Prostate gland (tissue), 2 donors: ENCODE measurements at regions not wholly inside any gene's neighbourhood (a gene's known extent, or its start where the extent isn't known, plus 50 kb on each side); places are given as distances from the start of the nearest gene placed in this dataset.

Source experiments
- POLR2A ChIP-seq: fragments of 450-650 bp; IDR thresholded peaks from one replicate; pipeline ENCODE4 v1.6.1; 2016; ENCODE audit warnings: antibody characterized with exemption, mild to moderate bottlenecking
- TF ChIP-seq, protein P1 (sequence below), 4 experiments: fragments of 200-600 bp in 2 of 4; fragments of 450-650 bp in 2 of 4; sonication (generic) in 2 of 4; IDR thresholded peaks; 1 replicate in 3 of 4; 2 replicates in 1 of 4; pipeline ENCODE4 v1.5.1; 2016 to 2019; ENCODE audit warnings: antibody characterized with exemption in 4 of 4, mild to moderate bottlenecking in 2 of 4, moderate library complexity in 2 of 4

GRCh38 chr18:41828137-41828536 is 126.9 kb upstream of the PIK3C3 start:
- no peak for TF ChIP-seq POLR2A
- TF ChIP-seq, protein P1, sequence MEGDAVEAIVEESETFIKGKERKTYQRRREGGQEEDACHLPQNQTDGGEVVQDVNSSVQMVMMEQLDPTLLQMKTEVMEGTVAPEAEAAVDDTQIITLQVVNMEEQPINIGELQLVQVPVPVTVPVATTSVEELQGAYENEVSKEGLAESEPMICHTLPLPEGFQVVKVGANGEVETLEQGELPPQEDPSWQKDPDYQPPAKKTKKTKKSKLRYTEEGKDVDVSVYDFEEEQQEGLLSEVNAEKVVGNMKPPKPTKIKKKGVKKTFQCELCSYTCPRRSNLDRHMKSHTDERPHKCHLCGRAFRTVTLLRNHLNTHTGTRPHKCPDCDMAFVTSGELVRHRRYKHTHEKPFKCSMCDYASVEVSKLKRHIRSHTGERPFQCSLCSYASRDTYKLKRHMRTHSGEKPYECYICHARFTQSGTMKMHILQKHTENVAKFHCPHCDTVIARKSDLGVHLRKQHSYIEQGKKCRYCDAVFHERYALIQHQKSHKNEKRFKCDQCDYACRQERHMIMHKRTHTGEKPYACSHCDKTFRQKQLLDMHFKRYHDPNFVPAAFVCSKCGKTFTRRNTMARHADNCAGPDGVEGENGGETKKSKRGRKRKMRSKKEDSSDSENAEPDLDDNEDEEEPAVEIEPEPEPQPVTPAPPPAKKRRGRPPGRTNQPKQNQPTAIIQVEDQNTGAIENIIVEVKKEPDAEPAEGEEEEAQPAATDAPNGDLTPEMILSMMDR (IDR thresholded peaks at IDR 0.05), result no peak
